IMR-90 (cell line): ENCODE measurements at regions not wholly inside any gene's neighbourhood (a gene's known extent, or its start where the extent isn't known, plus 50 kb on each side); places are given as distances from the start of the nearest gene placed in this dataset.

Experiments used
- ATAC-seq: fragments of 200-7000 bp; cut with Tn5 transposase; 2 replicates; pipeline ENCODE4 v1.9.1; 2020; ENCODE audit warnings: low read depth, mild to moderate bottlenecking, moderate library complexity
- BruUV-seq: library from RNA; stranded (reverse); fragments of 400-500 nt; replicated peaks from 2 replicates; lab custom pipeline; 2021; lab: Mats Ljungman, UMichigan
- CTCF ChIA-PET: fragments of 300-600 bp; formaldehyde crosslinking; extraction: SDS; loops from one replicate; lab custom pipeline; 2021; ENCODE audit warnings: antibody characterized with exemption; lab: Yijun Ruan, JAX
- POLR2A ChIA-PET: fragments of 300-600 bp; sonication (Branson Sonifier 250); formaldehyde crosslinking; loops from one replicate; lab custom pipeline; 2022; ENCODE audit warnings: antibody characterized with exemption; ENCODE audit not compliant: unreplicated experiment; lab: Charles Lee
- DNase-seq: peaks from one replicate; pipeline ENCODE4 v3.0.0; 2013
- H2AFZ ChIP-seq: replicated peaks from 2 replicates; pipeline ENCODE3; 2013; ENCODE audit warnings: low read length, mild to moderate bottlenecking; ENCODE audit not compliant: poor library complexity
- H2AK5ac ChIP-seq: 2 replicates; pipeline ENCODE4 v1.6.1; 2013; ENCODE audit warnings: low read depth, low read length, inconsistent platforms
- H2AK9ac ChIP-seq: replicated peaks from 2 replicates; pipeline ENCODE3; 2013; ENCODE audit warnings: mild to moderate bottlenecking, low read depth, low read length, moderate library complexity; ENCODE audit not compliant: poor library complexity
- H2BK120ac ChIP-seq: 2 replicates; pipeline ENCODE4 v1.6.1; 2013; ENCODE audit warnings: low read depth, low read length, inconsistent platforms
- H2BK15ac ChIP-seq: 3 replicates; pipeline ENCODE4 v1.6.1; 2013; ENCODE audit warnings: low read depth, low read length, inconsistent platforms
- H2BK20ac ChIP-seq: 2 replicates; pipeline ENCODE4 v1.6.1; 2013; ENCODE audit warnings: low read depth, mild to moderate bottlenecking, inconsistent platforms, low read length, moderate library complexity
- H2BK5ac ChIP-seq: 2 replicates; pipeline ENCODE4 v1.6.1; 2013; ENCODE audit warnings: mild to moderate bottlenecking, low read depth, low read length, inconsistent platforms; ENCODE audit not compliant: poor library complexity, severe bottlenecking
- H3K14ac ChIP-seq: replicated peaks from 2 replicates; pipeline ENCODE4 v1.6.1; 2013; ENCODE audit warnings: low read depth, low read length, inconsistent platforms
- H3K18ac ChIP-seq: 2 replicates; pipeline ENCODE4 v1.6.1; 2013; ENCODE audit warnings: low read depth, low read length, control low read depth
- H3K23ac ChIP-seq: 2 replicates; pipeline ENCODE4 v1.6.1; 2013; ENCODE audit warnings: low read depth, low read length, inconsistent platforms
- H3K27ac ChIP-seq: 2 replicates; pipeline ENCODE4 v1.5.1; 2013; ENCODE audit warnings: mild to moderate bottlenecking, control low read depth, low read length; ENCODE audit not compliant: insufficient read depth
- H3K27me3 ChIP-seq: 2 replicates; pipeline ENCODE4 v1.6.1; 2013; ENCODE audit warnings: low read length; ENCODE audit not compliant: control insufficient read depth, insufficient read depth
- H3K36me3 ChIP-seq: 2 replicates; pipeline ENCODE4 v1.6.1; 2013; ENCODE audit warnings: low read length, mixed read lengths; ENCODE audit not compliant: control insufficient read depth, insufficient read depth
- H3K4ac ChIP-seq: 2 replicates; pipeline ENCODE4 v1.6.1; 2013; ENCODE audit warnings: low read depth, low read length, inconsistent platforms
- H3K4me1 ChIP-seq: 2 replicates; pipeline ENCODE4 v1.6.1; 2013; ENCODE audit warnings: low read length, mixed read lengths; ENCODE audit not compliant: control insufficient read depth, insufficient read depth
- H3K4me2 ChIP-seq: 2 replicates; pipeline ENCODE4 v1.6.1; 2013; ENCODE audit warnings: low read depth, mild to moderate bottlenecking, control low read depth, low read length, moderate library complexity
- H3K4me3 ChIP-seq: 2 replicates; pipeline ENCODE4 v1.5.1; 2013; ENCODE audit warnings: low read depth, mild to moderate bottlenecking, control low read depth, low read length, moderate library complexity; ENCODE audit not compliant: insufficient read depth
- H3K56ac ChIP-seq: 2 replicates; pipeline ENCODE4 v1.6.1; 2013; ENCODE audit warnings: low read length, inconsistent platforms; ENCODE audit not compliant: insufficient read depth; ENCODE audit errors: extremely low read depth
- H3K79me1 ChIP-seq, 2 experiments: 2 replicates each; pipeline ENCODE4 v1.6.1; 2013; ENCODE audit warnings: low read length in 2 of 2, inconsistent platforms in 1 of 2, low read depth in 1 of 2
- H3K9ac ChIP-seq: 2 replicates; pipeline ENCODE4 v1.6.1; 2013; ENCODE audit warnings: low read depth, low read length, control low read depth
- H3K9me1 ChIP-seq: 2 replicates; pipeline ENCODE4 v1.6.1; 2013; ENCODE audit warnings: low read length, inconsistent platforms; ENCODE audit not compliant: insufficient read depth
- H3K9me3 ChIP-seq: 2 replicates; pipeline ENCODE4 v1.6.1; 2013; ENCODE audit warnings: low read length; ENCODE audit not compliant: control insufficient read depth, insufficient read depth
- H4K20me1 ChIP-seq: 2 replicates; pipeline ENCODE4 v1.6.1; 2013; ENCODE audit warnings: low read length, inconsistent platforms; ENCODE audit not compliant: insufficient read depth
- H4K5ac ChIP-seq: 2 replicates; pipeline ENCODE4 v1.6.1; 2013; ENCODE audit warnings: mild to moderate bottlenecking, low read depth, low read length, control low read depth
- H4K8ac ChIP-seq, 2 experiments: 2 replicates each; pipeline ENCODE4 v1.6.1; 2013; ENCODE audit warnings: low read depth in 2 of 2, low read length in 2 of 2, control low read depth in 1 of 2, inconsistent platforms in 1 of 2
- H4K91ac ChIP-seq: 2 replicates; pipeline ENCODE4 v1.6.1; 2013; ENCODE audit warnings: low read depth, low read length, inconsistent platforms; ENCODE audit not compliant: insufficient read depth
- BHLHE40 ChIP-seq: fragments of 150-350 bp; IDR thresholded peaks from 2 replicates; pipeline ENCODE4 v1.6.1; 2016; ENCODE audit warnings: mild to moderate bottlenecking, low read depth, low read length
- CEBPB ChIP-seq: IDR thresholded peaks from 2 replicates; pipeline ENCODE4 v1.6.1; 2012; ENCODE audit warnings: low read depth, low read length, improper control_type of control experiment
- CHD1 ChIP-seq: IDR thresholded peaks from 2 replicates; pipeline ENCODE4 v1.6.1; 2012; ENCODE audit warnings: low read depth, low read length, improper control_type of control experiment
- ELK1 ChIP-seq: fragments of 150-350 bp; IDR thresholded peaks from 2 replicates; pipeline ENCODE4 v1.6.1; 2016; ENCODE audit warnings: low read depth, mild to moderate bottlenecking, low read length, moderate library complexity, borderline replicate concordance
- FOS ChIP-seq: fragments of 150-350 bp; IDR thresholded peaks from 2 replicates; pipeline ENCODE4 v1.6.1; 2016; ENCODE audit warnings: low read depth, low read length
- MAFK ChIP-seq: IDR thresholded peaks from 2 replicates; pipeline ENCODE4 v1.6.1; 2012; ENCODE audit warnings: low read depth, low read length, improper control_type of control experiment
- MAZ ChIP-seq: IDR thresholded peaks from 2 replicates; pipeline ENCODE4 v1.6.1; 2012; ENCODE audit warnings: low read depth, mild to moderate bottlenecking, low read length, improper control_type of control experiment, moderate library complexity, borderline replicate concordance
- MXI1 ChIP-seq: IDR thresholded peaks from 2 replicates; pipeline ENCODE4 v1.6.1; 2012; ENCODE audit warnings: low read depth, mild to moderate bottlenecking, low read length, moderate library complexity, borderline replicate concordance
- NFE2L2 ChIP-seq: fragments of 150-350 bp; IDR thresholded peaks from 2 replicates; pipeline ENCODE4 v1.6.1; 2016; ENCODE audit warnings: low read depth, mild to moderate bottlenecking, low read length
- POLR2A ChIP-seq: IDR thresholded peaks from 2 replicates; pipeline ENCODE4 v1.6.1; 2012; ENCODE audit warnings: mild to moderate bottlenecking, low read depth, low read length
- RAD21 ChIP-seq: IDR thresholded peaks from 2 replicates; pipeline ENCODE4 v1.6.1; 2012; ENCODE audit warnings: low read length, improper control_type of control experiment
- RCOR1 ChIP-seq: IDR thresholded peaks from 2 replicates; pipeline ENCODE4 v1.6.1; 2012; ENCODE audit warnings: mild to moderate bottlenecking, low read length, improper control_type of control experiment; ENCODE audit not compliant: insufficient replicate concordance
- RFX5 ChIP-seq: IDR thresholded peaks from 2 replicates; pipeline ENCODE4 v1.8.0; 2012; ENCODE audit warnings: low read depth, mild to moderate bottlenecking, low read length, moderate library complexity
- SMC3 ChIP-seq: fragments of 150-350 bp; IDR thresholded peaks from 2 replicates; pipeline ENCODE4 v1.6.1; 2016; ENCODE audit warnings: low read depth, mild to moderate bottlenecking, antibody characterized with exemption, low read length, moderate library complexity
- WGBS, 2 experiments: methylation state at CpG; one replicate each; pipeline versions ENCODE4 v1.1.5 to v1.1.7; 2013; ENCODE audit warnings: missing lambda C conversion rate in 2 of 2; ENCODE audit not compliant: insufficient read length in 1 of 2; ENCODE audit errors: extremely low coverage in 2 of 2; 5-methylcytosine and 5-hydroxymethylcytosine counted together
- dilution Hi-C: fragments of 300-500 bp; cut with HindIII; formaldehyde crosslinking; loops from one replicate; pipeline ENCODE4 v1.14.3; 2018; ENCODE audit warnings: low sequenced_read_pairs; ENCODE audit not compliant: unreplicated experiment
- in situ Hi-C: fragments of 300-500 bp; cut with MboI; formaldehyde crosslinking; loops from 3 replicates; pipeline ENCODE4 v1.14.3; 2019; ENCODE audit warnings: low sequenced_read_pairs, inconsistent platforms, mixed read lengths
- intact Hi-C: fragments of 100-400 bp; cut with micrococcal nuclease; formaldehyde crosslinking; loops from 2 replicates; pipeline ENCODE4 v1.10.0; 2022
- TF ChIP-seq, protein P1 (sequence below): conservative IDR thresholded peaks from 2 replicates; pipeline ENCODE4 v1.5.1; 2012; ENCODE audit warnings: mild to moderate bottlenecking, low read depth, low read length, improper control_type of control experiment
- TF ChIP-seq, protein P2 (sequence below): fragments of 150-350 bp; IDR thresholded peaks from 2 replicates; pipeline ENCODE4 v1.6.1; 2017; ENCODE audit warnings: mild to moderate bottlenecking, antibody characterized with exemption, low read length, low read depth

- in situ Hi-C loops, result no loop called here
- no peak for DNase-seq
- Histone ChIP-seq H3K4me1 (no peaks in the 10 kb centered on the region), H3K4me3 (no peak overlapping the region), H2BK15ac (no peak overlapping the region), H3K9me1 (no peaks in the 10 kb centered on the region), H2AFZ (no peak overlapping the region), H2BK5ac (no peak overlapping the region), H3K9ac (no peak overlapping the region), H3K36me3 (no peaks in the 10 kb centered on the region), H4K8ac (no peak overlapping the region), H3K79me1 (no peaks in the 10 kb centered on the region), H2AK5ac (no peak overlapping the region), H4K5ac (no peak overlapping the region), H3K27ac (no peak overlapping the region), H3K56ac (no peak overlapping the region), H3K4ac (no peak overlapping the region), H3K27me3 (no peaks in the 10 kb centered on the region), H3K23ac (no peak overlapping the region), H2BK120ac (no peak overlapping the region), H2AK9ac (no peak overlapping the region), H4K91ac (no peak overlapping the region), H3K18ac (no peak overlapping the region), H4K20me1 (no peaks in the 10 kb centered on the region), H3K9me3 (no peaks in the 10 kb centered on the region), H2BK20ac (no peak overlapping the region), H3K14ac (no peak overlapping the region), H3K4me2 (no peak overlapping the region)
- WGBS, 2 experiments, result no CpG with 5 or more reads among the region's 1 CpG
- intact Hi-C loops, result no loop called here
- ATAC-seq, result no peak
- CTCF ChIA-PET, result interaction anchor here (1.2 kb wide), 1 partner anchor 10 kb away, joined by 4 read pairs; no protein-coding TSS in a partner anchor
- BruUV-seq, result no TSS peak
- TF ChIP-seq MAFK, result no peak
- TF ChIP-seq CHD1, result no peak
- TF ChIP-seq RFX5, result no peak
- TF ChIP-seq SMC3, result no peak
- TF ChIP-seq RCOR1, result no peak
- no peak for TF ChIP-seq FOS
- TF ChIP-seq BHLHE40, result no peak
- TF ChIP-seq MXI1, result no peak
- no peak for TF ChIP-seq CEBPB
- no peak for TF ChIP-seq NFE2L2
- TF ChIP-seq, protein P1, sequence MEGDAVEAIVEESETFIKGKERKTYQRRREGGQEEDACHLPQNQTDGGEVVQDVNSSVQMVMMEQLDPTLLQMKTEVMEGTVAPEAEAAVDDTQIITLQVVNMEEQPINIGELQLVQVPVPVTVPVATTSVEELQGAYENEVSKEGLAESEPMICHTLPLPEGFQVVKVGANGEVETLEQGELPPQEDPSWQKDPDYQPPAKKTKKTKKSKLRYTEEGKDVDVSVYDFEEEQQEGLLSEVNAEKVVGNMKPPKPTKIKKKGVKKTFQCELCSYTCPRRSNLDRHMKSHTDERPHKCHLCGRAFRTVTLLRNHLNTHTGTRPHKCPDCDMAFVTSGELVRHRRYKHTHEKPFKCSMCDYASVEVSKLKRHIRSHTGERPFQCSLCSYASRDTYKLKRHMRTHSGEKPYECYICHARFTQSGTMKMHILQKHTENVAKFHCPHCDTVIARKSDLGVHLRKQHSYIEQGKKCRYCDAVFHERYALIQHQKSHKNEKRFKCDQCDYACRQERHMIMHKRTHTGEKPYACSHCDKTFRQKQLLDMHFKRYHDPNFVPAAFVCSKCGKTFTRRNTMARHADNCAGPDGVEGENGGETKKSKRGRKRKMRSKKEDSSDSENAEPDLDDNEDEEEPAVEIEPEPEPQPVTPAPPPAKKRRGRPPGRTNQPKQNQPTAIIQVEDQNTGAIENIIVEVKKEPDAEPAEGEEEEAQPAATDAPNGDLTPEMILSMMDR, result no peak
- no peak for TF ChIP-seq POLR2A
- TF ChIP-seq, protein P2, sequence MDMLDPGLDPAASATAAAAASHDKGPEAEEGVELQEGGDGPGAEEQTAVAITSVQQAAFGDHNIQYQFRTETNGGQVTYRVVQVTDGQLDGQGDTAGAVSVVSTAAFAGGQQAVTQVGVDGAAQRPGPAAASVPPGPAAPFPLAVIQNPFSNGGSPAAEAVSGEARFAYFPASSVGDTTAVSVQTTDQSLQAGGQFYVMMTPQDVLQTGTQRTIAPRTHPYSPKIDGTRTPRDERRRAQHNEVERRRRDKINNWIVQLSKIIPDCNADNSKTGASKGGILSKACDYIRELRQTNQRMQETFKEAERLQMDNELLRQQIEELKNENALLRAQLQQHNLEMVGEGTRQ, result no peak
- no peak for TF ChIP-seq MAZ
- TF ChIP-seq ELK1, result no peak
- no peak for TF ChIP-seq RAD21
- POLR2A ChIA-PET, result no interaction called here
- dilution Hi-C loops, result no loop called here
Observed at GRCh38 chr4:159765382-159765781, 662.5 kb downstream of the RAPGEF2 start.
